GM10266 (cell line): ENCODE measurements at regions not wholly inside any gene's neighbourhood (a gene's known extent, or its start where the extent isn't known, plus 50 kb on each side); places are given as distances from the start of the nearest gene placed in this dataset.

Experiments
- DNase-seq: peaks from one replicate; pipeline ENCODE4 v3.0.0; 2012; ENCODE audit errors: extremely low spot score
- TF ChIP-seq, protein P1 (sequence below): IDR thresholded peaks from 2 replicates; pipeline ENCODE4 v1.5.1; 2012; ENCODE audit warnings: mild to moderate bottlenecking, low read depth; ENCODE audit not compliant: control insufficient read depth, insufficient read depth; ENCODE audit errors: missing control alignments

- no peak for DNase-seq
- TF ChIP-seq, protein P1, sequence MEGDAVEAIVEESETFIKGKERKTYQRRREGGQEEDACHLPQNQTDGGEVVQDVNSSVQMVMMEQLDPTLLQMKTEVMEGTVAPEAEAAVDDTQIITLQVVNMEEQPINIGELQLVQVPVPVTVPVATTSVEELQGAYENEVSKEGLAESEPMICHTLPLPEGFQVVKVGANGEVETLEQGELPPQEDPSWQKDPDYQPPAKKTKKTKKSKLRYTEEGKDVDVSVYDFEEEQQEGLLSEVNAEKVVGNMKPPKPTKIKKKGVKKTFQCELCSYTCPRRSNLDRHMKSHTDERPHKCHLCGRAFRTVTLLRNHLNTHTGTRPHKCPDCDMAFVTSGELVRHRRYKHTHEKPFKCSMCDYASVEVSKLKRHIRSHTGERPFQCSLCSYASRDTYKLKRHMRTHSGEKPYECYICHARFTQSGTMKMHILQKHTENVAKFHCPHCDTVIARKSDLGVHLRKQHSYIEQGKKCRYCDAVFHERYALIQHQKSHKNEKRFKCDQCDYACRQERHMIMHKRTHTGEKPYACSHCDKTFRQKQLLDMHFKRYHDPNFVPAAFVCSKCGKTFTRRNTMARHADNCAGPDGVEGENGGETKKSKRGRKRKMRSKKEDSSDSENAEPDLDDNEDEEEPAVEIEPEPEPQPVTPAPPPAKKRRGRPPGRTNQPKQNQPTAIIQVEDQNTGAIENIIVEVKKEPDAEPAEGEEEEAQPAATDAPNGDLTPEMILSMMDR: no peak
These were observed 183.9 kb upstream of the LINC00305 start for GRCh38 chr18:64332835-64333234.

DNA sequence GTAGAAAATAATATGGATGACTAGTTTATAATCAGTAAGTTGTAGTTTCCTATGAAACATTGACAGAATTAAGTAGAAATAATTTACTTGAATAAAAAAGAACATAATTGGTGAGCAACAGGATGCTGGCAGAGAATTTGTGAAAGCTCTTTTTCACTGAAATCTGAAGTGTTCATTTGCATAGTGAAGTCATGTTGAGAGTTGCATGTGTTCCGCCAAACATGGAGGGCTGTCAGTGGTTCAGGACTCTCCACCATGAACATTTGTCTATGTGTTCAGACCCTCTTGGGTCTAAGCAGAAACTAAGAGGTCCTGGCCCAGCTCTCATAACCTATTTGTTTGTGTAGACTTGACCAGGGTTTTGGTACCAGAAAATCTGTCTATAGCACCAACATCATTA lies 182.5 kb upstream of the LINC00305 start:
- TF ChIP-seq, protein P1: no peak

GRCh38 chr18:64330931-64331330 lies 182.0 kb upstream of the LINC00305 start:
- no peak for DNase-seq
- TF ChIP-seq, protein P1: no peak

More for the DNA sequence above, 182.5 kb upstream of the LINC00305 start:
- DNase-seq: no peak

DNA sequence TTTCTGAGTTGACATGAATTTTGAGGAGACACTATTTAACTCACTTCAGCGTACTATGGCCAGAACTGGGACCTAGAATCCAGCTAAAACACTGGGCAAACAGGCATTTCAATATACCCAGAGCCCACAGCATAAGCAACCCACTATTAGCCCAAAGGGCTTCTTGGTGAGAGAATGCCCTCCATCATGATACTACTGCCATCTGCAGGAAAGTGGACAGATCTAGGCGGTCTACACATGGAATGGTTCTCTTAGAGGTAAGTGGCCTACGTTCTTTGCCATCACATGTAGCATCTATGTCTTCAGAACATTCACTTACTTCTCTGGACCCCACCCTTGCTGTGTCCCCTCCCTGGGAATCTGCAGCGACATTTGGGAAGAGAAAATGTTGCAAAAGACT lies 181.3 kb upstream of the LINC00305 start:
- TF ChIP-seq, protein P1: no peak
- DNase-seq: no peak

DNA sequence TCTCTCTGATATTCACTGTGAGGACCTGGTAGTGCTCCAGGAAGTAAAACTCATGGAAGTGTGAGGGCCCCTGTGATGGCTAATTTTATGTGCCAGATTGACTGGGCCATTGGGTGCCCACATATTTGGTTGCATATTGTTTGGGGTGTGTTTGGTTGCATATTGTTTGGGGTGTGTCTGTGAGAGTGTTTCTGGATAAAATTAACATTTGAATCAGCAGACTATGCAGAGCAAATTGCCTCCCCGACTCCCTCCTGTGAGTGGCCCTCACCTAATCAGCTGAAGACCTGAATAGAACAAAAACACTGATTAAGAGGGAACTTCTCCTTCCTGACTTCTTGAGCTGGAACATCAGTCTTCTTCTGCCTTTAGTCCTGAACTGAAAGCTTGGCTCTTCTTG lies 173.3 kb upstream of the LINC00305 start:
- DNase-seq: no peak
- TF ChIP-seq, protein P1: no peak

DNA sequence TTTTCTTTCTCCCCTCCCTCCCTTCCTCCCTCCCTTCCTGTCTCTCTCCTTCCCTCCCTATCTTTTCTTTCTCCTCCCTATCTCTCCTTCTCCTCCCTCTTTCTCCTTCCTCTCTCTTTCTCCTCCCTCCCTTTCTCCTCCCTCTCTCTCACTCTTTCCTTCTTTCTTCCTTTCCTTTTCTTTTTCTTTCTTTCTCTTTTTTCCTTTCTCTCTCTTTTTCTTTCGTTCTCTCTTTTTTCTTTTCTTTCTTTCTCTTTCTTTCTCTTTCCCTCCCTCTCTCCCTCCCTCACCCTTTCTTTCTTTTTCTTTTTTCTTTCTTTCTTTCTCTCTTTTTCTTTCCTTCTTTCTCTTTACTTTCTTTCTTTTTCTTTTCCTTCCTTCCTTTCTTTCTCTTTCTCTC lies 169.7 kb upstream of the LINC00305 start:
- TF ChIP-seq, protein P1: no peak
- DNase-seq: no peak

DNA sequence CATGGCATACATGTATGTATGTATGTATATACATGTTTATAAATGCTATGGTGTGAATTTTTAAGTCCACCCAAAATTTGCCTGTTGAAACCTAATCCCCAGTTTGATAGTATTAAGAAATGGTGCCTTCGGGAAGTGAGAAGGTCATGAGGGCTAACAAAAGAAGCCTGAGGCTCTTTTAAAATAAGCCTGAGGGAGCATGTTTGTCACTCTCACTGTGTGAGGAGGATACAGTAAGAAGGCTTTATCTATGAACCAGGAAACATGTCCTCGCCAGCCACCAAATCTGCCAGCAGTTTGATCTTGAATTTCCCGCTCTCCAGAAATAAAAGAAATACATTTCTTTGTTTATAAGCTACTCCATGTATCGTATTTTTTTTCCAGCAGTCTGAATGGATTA lies 163.0 kb upstream of the LINC00305 start:
- TF ChIP-seq, protein P1: no peak
- DNase-seq: no peak
